Activated naive CD8-positive, alpha-beta T cell treated with anti-CD3 and anti-CD28 coated beads, Interleukin-2, amount 50 U/mL, for 24 hours (primary cell): ENCODE measurements at regions not wholly inside any gene's neighbourhood (a gene's known extent, or its start where the extent isn't known, plus 50 kb on each side); places are given as distances from the start of the nearest gene placed in this dataset.

Experiments
- ATAC-seq: fragments of 150-1000 bp; cut with Tn5 transposase; one replicate; pipeline ENCODE4 v1.10.0; 2021
- DNase-seq: peaks from one replicate; pipeline ENCODE4 v3.0.0; 2021
- H3K27ac Mint-ChIP-seq: one replicate; pipeline ENCODE4 v1.8.0; 2021; ENCODE audit warnings: mild to moderate bottlenecking, mixed read lengths
- H3K27me3 Mint-ChIP-seq: one replicate; pipeline ENCODE4 v1.8.0; 2021; ENCODE audit warnings: mixed read lengths
- H3K36me3 Mint-ChIP-seq: one replicate; pipeline ENCODE4 v1.8.0; 2021; ENCODE audit warnings: low read depth, mixed read lengths
- H3K4me1 Mint-ChIP-seq: one replicate; pipeline ENCODE4 v1.8.0; 2021; ENCODE audit warnings: mixed read lengths
- H3K4me3 Mint-ChIP-seq: one replicate; pipeline ENCODE4 v1.8.0; 2021; ENCODE audit warnings: mild to moderate bottlenecking, moderate library complexity, mixed read lengths
- H3K9me3 Mint-ChIP-seq: one replicate; pipeline ENCODE4 v1.8.0; 2021; ENCODE audit warnings: mixed read lengths

DNA sequence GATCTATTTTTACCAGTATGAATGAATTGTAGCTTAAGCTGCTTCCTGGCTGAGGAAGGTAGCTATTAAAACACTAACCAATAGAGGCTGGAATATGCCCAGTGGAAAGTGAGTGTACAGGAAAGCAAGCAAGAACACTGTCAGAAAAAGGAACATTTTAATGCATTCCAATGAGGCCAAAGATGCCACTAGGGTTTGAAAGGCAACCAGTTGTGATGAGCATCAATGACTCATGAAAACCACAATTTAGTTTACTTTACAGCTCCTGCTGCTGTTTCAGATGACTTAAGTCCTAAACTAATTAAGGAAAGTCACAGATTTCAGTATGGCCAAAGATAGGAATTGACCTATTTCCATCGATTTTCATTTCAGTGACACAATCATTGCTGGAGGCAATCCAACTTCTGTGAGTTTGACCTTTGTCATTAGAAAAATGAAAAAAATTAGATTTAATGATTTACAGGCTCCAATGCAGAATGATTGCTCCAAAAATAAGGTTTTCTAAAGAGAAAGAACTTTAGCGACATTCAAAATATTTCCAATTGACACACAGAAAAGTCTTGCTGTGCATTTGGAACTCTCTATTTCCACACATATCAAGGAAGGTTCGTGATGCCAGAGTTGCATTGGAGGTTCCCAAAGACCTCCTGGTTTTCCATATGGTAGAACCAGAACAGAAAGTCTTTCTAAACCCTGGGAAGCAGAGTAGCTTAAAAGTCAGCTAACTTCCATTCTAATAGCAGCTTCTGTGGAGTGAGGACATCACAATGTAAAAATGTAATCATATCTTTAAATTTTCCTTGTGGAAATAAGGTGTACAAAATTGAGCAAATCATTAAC, 103.0 kb downstream of the SUCNR1 start:
- ATAC-seq = peak; percentile 43
- H3K9me3 Mint-ChIP-seq = no peaks in the 10 kb centered on the region
- H3K4me3 Mint-ChIP-seq = no peak overlapping the region
- H3K27me3 Mint-ChIP-seq = no peaks in the 10 kb centered on the region
- H3K27ac Mint-ChIP-seq = no peak overlapping the region
- peaks cover 5% of the 10 kb centered on the region for H3K4me1 Mint-ChIP-seq
- H3K36me3 Mint-ChIP-seq = no peaks in the 10 kb centered on the region
- no peak for DNase-seq

DNA sequence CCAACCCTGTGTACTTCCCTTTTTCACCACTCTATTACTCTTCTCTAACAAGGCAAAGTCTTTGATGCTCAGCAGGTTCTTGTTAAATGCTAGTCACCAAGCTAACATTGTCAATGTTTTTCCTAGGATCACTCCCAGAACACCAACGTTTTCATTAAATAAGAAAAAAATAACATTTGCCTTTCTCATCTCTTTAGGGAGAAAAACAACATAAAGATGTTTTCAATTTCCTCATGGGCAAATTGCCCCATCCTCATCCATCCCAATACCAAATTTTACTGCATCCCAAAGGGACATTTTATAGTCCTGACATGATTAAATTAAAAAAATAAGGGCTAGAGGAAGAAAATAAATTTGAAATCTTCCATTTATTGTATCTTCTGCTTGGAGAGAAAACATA, 106.5 kb downstream of the SUCNR1 start:
- H3K4me3 Mint-ChIP-seq = no peak overlapping the region
- H3K9me3 Mint-ChIP-seq = no peaks in the 10 kb centered on the region
- H3K27me3 Mint-ChIP-seq = no peaks in the 10 kb centered on the region
- no peaks in the 10 kb centered on the region for H3K36me3 Mint-ChIP-seq
- no peak overlapping the region for H3K27ac Mint-ChIP-seq
- DNase-seq (no peak), ATAC-seq (no peak)
- peaks cover 5% of the 10 kb centered on the region for H3K4me1 Mint-ChIP-seq

DNA sequence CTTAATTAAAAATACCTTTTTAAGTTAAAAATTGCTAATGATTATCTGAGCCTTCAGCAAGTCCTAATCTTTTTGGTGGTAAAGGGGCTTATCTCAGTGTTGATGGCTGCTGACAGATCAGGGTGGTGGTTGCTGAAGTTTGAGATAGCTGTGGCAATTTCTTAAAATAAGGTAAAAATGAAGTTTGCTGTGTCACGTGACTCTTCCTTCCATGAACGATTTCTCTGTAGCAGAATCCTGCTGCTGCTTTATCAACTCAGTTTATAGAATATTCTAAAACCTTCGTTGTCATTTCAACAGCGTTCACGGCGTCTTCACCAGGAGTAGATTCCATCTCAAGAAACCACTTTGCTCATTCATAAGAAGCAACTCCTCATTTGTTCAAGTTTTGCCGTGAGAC, 110.1 kb downstream of the SUCNR1 start:
- DNase-seq (no peak), ATAC-seq (no peak)
- Mint-ChIP-seq H3K36me3 (no peaks in the 10 kb centered on the region), H3K27ac (no peak overlapping the region), H3K4me1 (no peaks in the 10 kb centered on the region), H3K27me3 (no peaks in the 10 kb centered on the region), H3K9me3 (no peaks in the 10 kb centered on the region), H3K4me3 (no peak overlapping the region)

DNA sequence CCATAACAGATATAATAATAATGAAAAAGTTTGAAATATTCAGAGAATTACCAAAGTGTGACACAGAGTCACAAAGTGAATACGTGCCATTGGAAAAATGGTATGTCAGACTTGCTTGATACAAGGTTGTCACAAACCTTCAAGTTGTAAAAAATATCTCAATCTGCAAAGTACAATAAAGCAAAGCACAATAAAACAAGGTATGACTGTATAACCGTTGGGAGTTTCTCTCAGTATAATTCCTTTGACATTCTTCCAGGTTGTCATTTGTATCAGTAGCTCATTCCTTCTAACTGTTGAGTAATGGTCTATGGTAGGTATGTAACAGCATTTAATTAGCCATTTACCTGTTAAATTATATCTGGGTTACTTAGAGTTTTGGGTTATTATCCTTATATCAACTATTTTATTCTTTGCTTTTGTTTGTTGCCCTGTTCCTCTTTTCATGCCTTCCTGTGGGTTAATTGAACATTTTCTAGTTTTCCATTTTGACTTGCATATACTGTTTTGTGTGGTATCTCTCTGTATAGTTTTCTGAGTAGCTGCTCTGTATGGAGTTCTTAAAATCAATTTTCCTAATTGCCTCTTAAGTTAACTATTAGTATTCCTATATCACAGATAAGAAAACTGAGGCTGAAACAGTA, 112.5 kb downstream of the SUCNR1 start:
- Mint-ChIP-seq H3K27ac (no peak overlapping the region), H3K27me3 (no peaks in the 10 kb centered on the region), H3K4me3 (no peak overlapping the region), H3K9me3 (no peaks in the 10 kb centered on the region), H3K36me3 (no peaks in the 10 kb centered on the region), H3K4me1 (no peaks in the 10 kb centered on the region)
- ATAC-seq (no peak), DNase-seq (no peak)

DNA sequence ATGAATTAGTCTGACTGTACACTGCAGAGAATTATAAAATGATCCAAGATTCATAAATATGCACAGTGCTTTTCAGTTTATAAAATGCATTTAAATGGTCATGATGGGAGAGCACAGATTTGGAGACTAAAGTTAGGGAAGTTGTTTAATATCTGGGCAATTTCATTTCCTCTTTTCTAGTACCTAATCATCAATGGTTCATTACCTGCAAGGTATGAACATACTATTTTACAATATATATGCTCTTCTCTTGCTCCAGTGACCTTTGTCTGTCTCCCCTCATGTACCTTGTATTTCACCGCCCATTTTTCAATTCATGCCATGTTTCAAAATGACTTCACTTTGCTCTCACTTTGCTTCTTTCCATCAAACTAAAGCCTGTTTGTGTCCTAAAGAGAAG, 114.5 kb downstream of the SUCNR1 start:
- Mint-ChIP-seq H3K27ac (no peak overlapping the region), H3K27me3 (no peaks in the 10 kb centered on the region), H3K4me3 (no peak overlapping the region), H3K9me3 (no peaks in the 10 kb centered on the region), H3K4me1 (no peaks in the 10 kb centered on the region), H3K36me3 (no peaks in the 10 kb centered on the region)
- ATAC-seq (no peak), DNase-seq (no peak)

DNA sequence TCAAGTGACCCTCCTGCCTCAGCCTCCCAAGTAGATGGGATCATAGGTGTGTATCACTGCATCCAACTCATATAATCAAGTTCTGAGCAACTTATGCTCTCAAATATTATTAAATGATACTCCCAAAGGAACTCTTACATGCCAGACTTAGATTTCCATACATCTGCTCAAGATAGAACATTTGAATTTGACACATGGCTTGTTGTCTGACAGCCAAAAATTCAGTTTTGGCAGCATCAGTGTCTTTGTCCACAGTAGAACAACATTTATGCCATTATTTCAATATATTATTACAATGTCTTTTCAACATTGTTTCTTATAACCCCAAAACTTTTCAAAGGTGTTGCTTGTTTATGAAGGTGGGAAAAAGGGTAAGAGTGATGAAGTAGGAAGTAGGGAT, 116.2 kb downstream of the SUCNR1 start:
- no peak overlapping the region for H3K27ac Mint-ChIP-seq
- no peak overlapping the region for H3K4me3 Mint-ChIP-seq
- H3K27me3 Mint-ChIP-seq = no peaks in the 10 kb centered on the region
- ATAC-seq (no peak), DNase-seq (no peak)
- H3K9me3 Mint-ChIP-seq = no peaks in the 10 kb centered on the region
- H3K36me3 Mint-ChIP-seq = no peaks in the 10 kb centered on the region
- no peaks in the 10 kb centered on the region for H3K4me1 Mint-ChIP-seq

DNA sequence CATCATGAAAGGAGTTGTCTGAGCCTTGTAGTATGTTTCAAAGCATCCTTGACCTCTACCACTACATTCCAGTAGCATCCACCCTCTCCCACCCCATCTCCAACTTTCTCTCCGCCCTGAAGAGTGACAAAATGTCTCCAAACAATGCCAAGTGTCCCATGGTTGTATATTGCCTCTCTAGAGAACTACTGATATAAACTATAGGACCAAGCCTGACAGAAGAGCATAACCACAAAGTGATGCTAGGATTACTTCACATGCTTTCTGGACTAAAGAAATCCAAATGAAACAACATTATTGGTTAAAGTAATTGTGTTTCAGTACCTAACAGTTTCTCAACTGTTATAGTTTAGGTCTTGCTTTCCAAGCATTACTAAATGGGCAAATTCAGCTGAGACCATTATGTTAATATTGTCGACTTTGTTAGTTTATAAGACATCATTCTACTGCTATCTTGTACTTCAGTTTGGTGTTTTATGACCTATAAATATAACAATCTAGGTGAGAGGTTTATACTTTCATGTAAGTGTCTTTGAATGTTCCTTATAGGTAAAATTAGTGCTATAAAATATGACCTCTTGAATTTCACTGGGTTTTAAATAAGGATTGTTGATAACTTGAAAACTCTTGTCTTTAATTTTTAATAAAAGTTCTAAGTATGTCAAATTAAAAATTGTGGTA, 117.4 kb downstream of the SUCNR1 start:
- DNase-seq (no peak), ATAC-seq (no peak)
- H3K4me3 Mint-ChIP-seq = no peak overlapping the region
- H3K36me3 Mint-ChIP-seq = no peaks in the 10 kb centered on the region
- no peaks in the 10 kb centered on the region for H3K9me3 Mint-ChIP-seq
- H3K27me3 Mint-ChIP-seq = no peaks in the 10 kb centered on the region
- no peak overlapping the region for H3K27ac Mint-ChIP-seq
- no peaks in the 10 kb centered on the region for H3K4me1 Mint-ChIP-seq

DNA sequence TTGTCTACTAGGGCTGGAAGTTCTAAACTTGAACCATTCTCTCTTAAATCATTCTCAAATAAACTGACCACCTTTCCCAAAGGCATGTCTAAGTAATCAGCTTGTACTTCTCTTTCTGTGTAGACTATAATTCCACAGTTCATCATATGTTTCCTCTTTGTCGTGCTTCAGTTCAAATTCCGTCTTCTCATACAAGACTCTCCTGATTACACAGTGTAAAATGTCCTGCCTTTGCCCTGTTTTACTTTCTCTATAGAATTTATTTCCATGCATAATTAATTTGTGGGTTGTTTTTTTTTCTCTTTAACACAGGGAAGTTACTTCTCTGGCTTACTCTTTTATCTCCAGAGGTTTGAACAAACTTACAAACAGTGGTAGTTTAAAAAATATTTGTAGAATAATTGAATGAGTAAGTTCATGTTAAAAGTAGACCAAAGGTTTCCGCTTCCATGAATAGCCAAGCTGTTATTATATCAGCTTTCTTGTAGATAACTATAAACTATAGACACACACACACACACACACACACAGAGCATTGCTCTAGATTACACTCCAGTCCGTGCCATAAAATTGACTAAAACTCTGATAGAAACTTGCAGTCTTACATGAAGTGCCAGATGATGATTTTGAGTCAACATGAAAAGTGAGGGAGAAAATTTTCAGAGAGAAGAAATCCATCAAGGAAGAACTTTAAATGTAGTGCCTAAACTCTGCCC, 119.0 kb downstream of the SUCNR1 start:
- H3K27ac Mint-ChIP-seq = no peak overlapping the region
- H3K9me3 Mint-ChIP-seq = no peaks in the 10 kb centered on the region
- DNase-seq (no peak), ATAC-seq (no peak)
- no peaks in the 10 kb centered on the region for H3K4me1 Mint-ChIP-seq
- no peaks in the 10 kb centered on the region for H3K27me3 Mint-ChIP-seq
- no peaks in the 10 kb centered on the region for H3K36me3 Mint-ChIP-seq
- no peak overlapping the region for H3K4me3 Mint-ChIP-seq

DNA sequence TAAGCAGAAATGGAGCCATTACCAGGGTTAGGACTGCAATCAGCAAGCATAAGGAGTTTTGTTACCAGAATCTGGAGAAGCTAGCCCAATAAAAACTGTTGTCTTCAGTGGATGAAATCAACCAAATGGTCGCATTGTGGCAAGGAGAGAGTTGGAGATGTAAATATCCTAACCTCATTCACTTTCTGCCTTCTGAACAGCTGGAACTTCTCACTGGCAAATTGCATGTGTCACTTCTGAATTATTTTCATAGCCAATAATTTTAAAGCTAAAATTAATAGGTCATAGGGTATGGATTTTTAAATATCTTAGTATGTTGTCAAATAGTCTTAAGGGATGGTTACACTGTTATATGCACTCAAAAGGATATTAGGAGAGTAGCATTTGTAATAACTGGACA, 121.6 kb downstream of the SUCNR1 start:
- DNase-seq = no peak
- no peak overlapping the region for H3K4me3 Mint-ChIP-seq
- ATAC-seq = no peak
- H3K36me3 Mint-ChIP-seq = no peaks in the 10 kb centered on the region
- no peaks in the 10 kb centered on the region for H3K4me1 Mint-ChIP-seq
- H3K9me3 Mint-ChIP-seq = no peaks in the 10 kb centered on the region
- no peaks in the 10 kb centered on the region for H3K27me3 Mint-ChIP-seq
- no peak overlapping the region for H3K27ac Mint-ChIP-seq

DNA sequence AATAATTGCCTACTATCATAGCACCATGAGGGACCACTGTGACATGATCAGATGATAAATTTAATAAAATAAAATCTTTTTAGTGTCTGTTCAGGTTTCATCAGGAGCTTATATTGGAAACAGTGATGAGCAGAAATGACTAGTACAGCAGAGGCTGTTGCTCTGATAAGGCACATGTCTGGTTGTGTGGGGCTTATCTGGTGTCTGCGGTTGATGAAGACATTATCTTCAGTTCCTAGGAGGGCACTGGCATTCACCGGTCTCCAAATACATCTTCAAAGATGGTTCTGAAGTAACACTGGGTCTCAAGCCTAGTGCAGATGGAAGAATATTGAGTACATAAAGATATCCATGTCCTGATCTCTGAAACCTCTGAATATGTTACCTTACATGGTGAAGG, 125.3 kb downstream of the SUCNR1 start:
- H3K27ac Mint-ChIP-seq = no peak overlapping the region
- no peak for DNase-seq

DNA sequence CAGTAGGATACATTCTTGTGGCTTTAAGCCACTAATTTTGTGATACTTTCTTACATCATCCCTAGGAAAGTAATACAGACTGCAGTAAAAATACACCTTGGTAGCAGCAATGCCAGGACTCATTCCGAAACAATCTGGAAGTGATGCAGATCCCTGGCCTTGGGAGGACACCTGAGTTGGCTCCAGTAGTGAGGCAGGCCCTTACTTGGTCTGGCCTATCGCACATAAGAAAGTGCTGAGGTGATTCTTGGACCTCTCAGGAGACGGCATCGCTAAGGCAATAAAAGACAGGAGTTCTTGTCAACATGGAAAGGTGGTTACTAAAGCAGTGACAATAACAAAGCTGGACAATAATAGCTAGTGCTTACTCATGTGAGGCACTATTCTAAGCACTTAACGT, 126.5 kb downstream of the SUCNR1 start:
- no peaks in the 10 kb centered on the region for H3K36me3 Mint-ChIP-seq
- H3K4me1 Mint-ChIP-seq = no peaks in the 10 kb centered on the region
- no peak for DNase-seq
- no peak overlapping the region for H3K4me3 Mint-ChIP-seq
- no peaks in the 10 kb centered on the region for H3K27me3 Mint-ChIP-seq
- no peak for ATAC-seq
- no peaks in the 10 kb centered on the region for H3K9me3 Mint-ChIP-seq
- H3K27ac Mint-ChIP-seq = no peak overlapping the region

More for the DNA sequence above, 125.3 kb downstream of the SUCNR1 start:
- no peak overlapping the region for H3K4me3 Mint-ChIP-seq
- no peaks in the 10 kb centered on the region for H3K27me3 Mint-ChIP-seq
- no peaks in the 10 kb centered on the region for H3K36me3 Mint-ChIP-seq
- no peaks in the 10 kb centered on the region for H3K4me1 Mint-ChIP-seq
- no peaks in the 10 kb centered on the region for H3K9me3 Mint-ChIP-seq
- no peak for ATAC-seq

DNA sequence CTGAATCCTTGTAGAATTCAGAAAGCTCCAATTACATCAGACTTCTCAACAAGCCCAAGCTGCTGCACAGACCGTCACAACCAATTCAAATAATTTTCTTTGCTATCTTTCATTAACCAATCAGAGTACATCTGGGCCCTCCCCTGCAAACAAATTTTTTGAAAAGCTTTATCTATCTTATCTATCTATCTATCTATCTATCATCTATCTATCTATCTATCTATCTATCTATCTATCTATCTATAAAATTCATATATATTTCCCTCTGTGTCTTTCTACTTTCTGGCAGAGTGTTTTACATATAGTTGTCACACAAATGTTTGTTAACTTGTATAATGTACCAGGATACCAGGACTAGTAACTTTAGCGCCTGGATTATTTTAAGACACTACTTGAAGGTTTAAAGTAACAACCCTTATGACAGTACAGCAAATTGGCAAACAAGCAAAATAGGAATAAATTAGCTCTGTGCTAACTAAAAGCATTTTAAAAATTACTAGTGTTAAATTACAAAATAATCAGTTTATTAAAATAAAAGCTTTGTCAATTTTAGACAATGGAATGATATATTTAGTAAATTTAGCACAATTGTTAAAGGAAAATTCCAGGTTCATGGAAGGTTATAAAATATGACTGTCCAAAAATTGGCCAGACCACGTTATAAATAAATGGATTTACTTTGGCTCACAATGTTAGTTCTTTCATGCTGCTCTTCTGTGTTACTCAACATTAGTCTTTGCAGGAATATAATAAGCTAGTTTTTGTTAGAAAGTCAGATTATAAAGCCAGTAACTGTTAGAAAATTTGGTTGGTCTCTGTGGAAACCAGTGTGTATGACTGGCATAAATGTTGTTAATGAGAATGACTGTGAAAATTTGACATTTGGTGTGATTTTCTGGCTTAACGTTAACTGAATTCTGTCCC, 138.6 kb downstream of the SUCNR1 start:
- ATAC-seq (no peak), DNase-seq (no peak)
- no peaks in the 10 kb centered on the region for H3K27me3 Mint-ChIP-seq
- no peaks in the 10 kb centered on the region for H3K9me3 Mint-ChIP-seq
- H3K36me3 Mint-ChIP-seq = no peaks in the 10 kb centered on the region
- no peaks in the 10 kb centered on the region for H3K4me1 Mint-ChIP-seq
- H3K4me3 Mint-ChIP-seq = no peak overlapping the region
- no peak overlapping the region for H3K27ac Mint-ChIP-seq

DNA sequence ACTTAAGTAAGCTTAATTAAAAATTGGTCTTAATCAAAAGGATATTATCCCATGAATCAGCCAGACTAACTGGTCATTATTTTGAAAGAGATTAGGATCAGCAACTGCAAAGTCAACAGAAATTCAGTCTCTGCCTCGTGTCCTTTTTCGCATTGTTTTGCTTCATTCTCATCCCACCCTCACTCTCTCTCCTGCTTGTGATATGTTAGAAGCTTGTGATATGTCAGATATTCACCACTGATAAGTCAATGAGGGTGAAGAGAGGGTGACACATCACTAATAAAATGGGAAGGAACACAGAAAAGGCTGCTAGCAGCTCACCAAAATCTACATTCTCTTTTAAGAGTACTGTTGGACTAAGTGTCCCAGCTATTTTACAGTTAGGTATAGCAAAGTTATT, 146.1 kb downstream of the SUCNR1 start:
- no peaks in the 10 kb centered on the region for H3K36me3 Mint-ChIP-seq
- no peaks in the 10 kb centered on the region for H3K9me3 Mint-ChIP-seq
- ATAC-seq (no peak), DNase-seq (no peak)
- no peak overlapping the region for H3K4me3 Mint-ChIP-seq
- no peak overlapping the region for H3K27ac Mint-ChIP-seq
- H3K27me3 Mint-ChIP-seq = peaks cover 2% of the 10 kb centered on the region
- peaks cover 12% of the 10 kb centered on the region for H3K4me1 Mint-ChIP-seq

DNA sequence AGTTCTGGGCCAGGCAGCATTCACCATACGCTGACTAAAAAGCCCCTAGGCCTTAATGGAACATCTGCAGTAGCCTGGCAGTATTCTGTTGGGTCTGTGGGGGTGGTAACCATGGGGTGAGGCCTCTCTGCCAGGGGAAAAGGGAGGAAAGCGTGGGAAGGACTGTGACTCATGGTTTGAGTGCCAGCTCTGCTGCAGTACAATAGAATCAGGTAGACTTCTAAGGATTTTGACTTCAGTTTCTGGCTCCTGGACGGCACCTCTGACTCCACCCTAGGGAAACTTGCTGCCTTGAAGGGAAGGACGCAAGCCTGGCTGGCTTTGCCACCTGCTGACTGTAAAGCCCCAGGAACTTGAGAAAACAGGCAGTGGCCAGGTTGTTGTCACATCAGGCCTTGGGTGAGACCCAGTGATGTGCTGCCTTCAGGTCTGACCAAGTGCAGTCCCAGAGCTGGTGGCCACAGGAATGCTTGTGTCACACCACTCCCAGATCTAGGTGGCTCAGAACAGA, 148.6 kb downstream of the SUCNR1 start:
- H3K4me1 Mint-ChIP-seq = peaks cover 12% of the 10 kb centered on the region

More for the DNA sequence above, 148.6 kb downstream of the SUCNR1 start:
- no peak overlapping the region for H3K4me3 Mint-ChIP-seq
- H3K27ac Mint-ChIP-seq = no peak overlapping the region
- DNase-seq (peak; percentile 40), ATAC-seq (peak; percentile 91)
- no peaks in the 10 kb centered on the region for H3K36me3 Mint-ChIP-seq
- H3K27me3 Mint-ChIP-seq = peaks cover 4% of the 10 kb centered on the region
- no peaks in the 10 kb centered on the region for H3K9me3 Mint-ChIP-seq
